ENCODE measurements at regions not wholly inside any gene's neighbourhood (a gene's known extent, or its start where the extent isn't known, plus 50 kb on each side); places are given as distances from the start of the nearest gene placed in this dataset.

GRCh38 chr20:54793291-54793992, 318.0 kb downstream of the DOK5 start:
- TF ChIP-seq EZH2 (IDR thresholded peaks at IDR 0.05; ENCODE audit: borderline replicate concordance, low read depth, low read length, poor library complexity, severe bottlenecking) = no peak
- TF ChIP-seq CTCF (conservative IDR thresholded peaks at IDR 0.05; ENCODE audit: low read depth, low read length) = no peak
